Astrocyte of the cerebellum (primary cell): ENCODE measurements at regions not wholly inside any gene's neighbourhood (a gene's known extent, or its start where the extent isn't known, plus 50 kb on each side); places are given as distances from the start of the nearest gene placed in this dataset.
"Not testable (repeated sequence)": the region's sequence is repeated elsewhere in the genome, so short reads cannot be mapped to it uniquely, and the experiment has no call there.

Experiments used
- DNase-seq: peaks from one replicate; pipeline ENCODE4 v3.0.0-alpha.2; 2011; ENCODE audit warnings: low read depth
- H3K4me3 ChIP-seq: 2 replicates; pipeline ENCODE4 v1.5.1; 2011; ENCODE audit warnings: mild to moderate bottlenecking, low read depth, low read length, moderate library complexity
- CTCF ChIP-seq: IDR thresholded peaks from 2 replicates; pipeline ENCODE4 v1.5.1; 2012; ENCODE audit warnings: low read length, low read depth, moderate library complexity, mild to moderate bottlenecking; ENCODE audit errors: missing control alignments
- in situ Hi-C: cut with HindIII; loops from 2 replicates; pipeline ENCODE4 v1.10.0; 2017; ENCODE audit warnings: low sequenced_read_pairs

GRCh38 chrX:531611-531936, 99.0 kb upstream of the SHOX start:
- no peak for TF ChIP-seq CTCF
- no peak overlapping the region for H3K4me3 ChIP-seq
- no peak for DNase-seq
- in situ Hi-C loops: no loop called here

GRCh38 chrX:534804-535203, 95.8 kb upstream of the SHOX start:
- in situ Hi-C loops: no loop called here
- TF ChIP-seq CTCF: no peak
- H3K4me3 ChIP-seq: no peak overlapping the region
- no peak for DNase-seq

DNA sequence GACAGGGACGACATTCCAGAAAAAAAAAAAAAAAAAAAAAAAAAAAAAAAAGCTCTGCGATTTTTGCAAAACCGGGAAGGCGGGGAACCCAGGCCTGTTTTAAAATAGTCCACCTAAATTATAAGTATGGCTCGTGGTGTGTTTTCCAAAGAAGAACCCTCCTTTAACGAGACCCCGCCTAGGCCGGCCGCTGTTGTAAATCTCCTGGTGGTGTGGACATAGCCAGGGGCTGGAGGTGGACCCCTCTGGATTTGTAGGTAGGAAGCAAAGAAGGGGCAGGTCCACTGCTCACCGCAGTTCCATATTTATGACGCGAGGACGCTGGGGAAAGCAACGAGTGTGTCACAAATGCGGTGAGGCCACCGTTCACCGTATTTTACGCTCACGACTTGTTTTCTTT, 94.0 kb upstream of the SHOX start:
- DNase-seq: no peak
- in situ Hi-C loops: no loop called here
- no peak overlapping the region for H3K4me3 ChIP-seq
- no peak for TF ChIP-seq CTCF

DNA sequence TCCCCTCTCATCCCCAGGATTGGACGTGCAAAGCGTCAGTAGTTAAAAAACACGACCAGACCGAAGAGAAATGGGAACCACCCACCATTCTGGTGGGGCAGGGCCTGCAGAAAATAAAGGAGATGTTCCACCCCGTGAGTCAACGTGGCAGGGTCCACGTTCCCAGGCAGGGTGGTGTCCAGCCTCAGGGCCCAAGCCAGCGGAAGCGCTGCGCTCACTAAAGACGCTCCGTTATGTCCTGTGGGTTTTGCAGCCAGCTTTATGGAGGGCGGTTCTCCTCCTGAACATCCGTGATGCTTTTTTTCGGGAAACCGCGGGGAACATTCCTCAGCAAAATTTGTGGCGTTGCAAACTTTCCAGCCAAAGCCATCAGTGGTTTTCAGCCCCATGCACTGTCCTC, 93.4 kb upstream of the SHOX start:
- in situ Hi-C loops: no loop called here
- DNase-seq: no peak
- no peak for TF ChIP-seq CTCF
- H3K4me3 ChIP-seq: no peak overlapping the region

GRCh38 chrX:538311-538710, 92.3 kb upstream of the SHOX start:
- in situ Hi-C loops: no loop called here
- DNase-seq: no peak
- no peak for TF ChIP-seq CTCF
- H3K4me3 ChIP-seq: no peak overlapping the region

DNA sequence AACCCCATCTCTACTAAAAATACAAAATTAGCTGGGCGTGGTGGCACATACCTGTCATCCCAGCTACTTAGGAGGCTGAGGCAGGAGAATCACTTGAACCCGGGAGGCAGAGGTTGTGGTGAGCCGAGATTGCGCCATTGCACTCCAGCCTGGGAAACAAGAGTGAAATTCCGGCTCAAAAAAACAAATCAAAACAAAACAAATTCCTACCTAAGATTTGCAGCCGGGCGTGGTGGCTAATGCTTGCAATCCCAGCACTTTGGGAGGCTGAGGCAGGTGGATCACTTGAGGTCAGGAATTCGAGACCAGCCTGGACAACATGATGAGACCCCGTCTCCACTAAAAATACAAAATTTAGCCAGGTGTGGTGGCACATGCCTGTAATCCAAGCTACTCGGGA, 89.6 kb upstream of the SHOX start:
- H3K4me3 ChIP-seq, DNase-seq, in situ Hi-C loops: not testable (repeated sequence)

DNA sequence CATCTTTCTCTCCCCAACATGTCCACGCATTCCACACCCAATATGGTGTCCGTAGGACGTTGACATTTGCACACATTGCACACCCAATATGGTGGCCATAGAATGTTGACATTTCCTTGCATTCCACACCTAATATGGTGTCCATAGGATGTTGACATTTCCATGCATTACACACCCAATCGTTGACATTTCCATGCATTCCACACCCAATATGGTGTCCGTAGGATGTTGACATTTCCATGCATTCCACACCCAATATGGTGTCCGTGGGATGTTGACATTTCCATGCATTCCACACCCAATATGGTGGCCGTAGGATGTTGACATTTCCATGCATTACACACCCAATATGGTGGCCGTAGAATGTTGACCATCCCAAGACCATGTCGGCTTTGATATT, 88.4 kb upstream of the SHOX start:
- no peak for TF ChIP-seq CTCF

More for the DNA sequence above, 88.4 kb upstream of the SHOX start:
- no peak for DNase-seq
- no peak overlapping the region for H3K4me3 ChIP-seq
- in situ Hi-C loops: no loop called here
